Stomach (tissue), 4 donors: ENCODE measurements at regions not wholly inside any gene's neighbourhood (a gene's known extent, or its start where the extent isn't known, plus 50 kb on each side); places are given as distances from the start of the nearest gene placed in this dataset.

Experiments
- POLR2A ChIP-seq, 4 donors: fragments of 450-650 bp; IDR thresholded peaks; one replicate each; pipeline ENCODE4 v1.6.1; 2016; ENCODE audit warnings: antibody characterized with exemption in 4 of 4, control low read depth in 2 of 4, mild to moderate bottlenecking in 1 of 4, moderate library complexity in 1 of 4
- POLR2AphosphoS5 ChIP-seq, 3 donors: sonication (generic); formaldehyde crosslinking; IDR thresholded peaks; one replicate each; pipeline ENCODE4 v1.6.1; 2016; ENCODE audit warnings: antibody characterized with exemption in 3 of 3
- TF ChIP-seq, protein P1 (sequence below), 7 experiments: fragments of 450-650 bp in 4 of 7; fragments of 200-600 bp in 3 of 7; sonication (generic) in 3 of 7; IDR thresholded peaks; one replicate each; pipeline ENCODE4 v1.5.1; 2016 to 2019; ENCODE audit warnings: antibody characterized with exemption in 7 of 7, control low read depth in 2 of 7, mild to moderate bottlenecking in 1 of 7

GRCh38 chr6:109877028-109878004 lies 100.8 kb upstream of the GPR6 start:
- TF ChIP-seq, protein P1, sequence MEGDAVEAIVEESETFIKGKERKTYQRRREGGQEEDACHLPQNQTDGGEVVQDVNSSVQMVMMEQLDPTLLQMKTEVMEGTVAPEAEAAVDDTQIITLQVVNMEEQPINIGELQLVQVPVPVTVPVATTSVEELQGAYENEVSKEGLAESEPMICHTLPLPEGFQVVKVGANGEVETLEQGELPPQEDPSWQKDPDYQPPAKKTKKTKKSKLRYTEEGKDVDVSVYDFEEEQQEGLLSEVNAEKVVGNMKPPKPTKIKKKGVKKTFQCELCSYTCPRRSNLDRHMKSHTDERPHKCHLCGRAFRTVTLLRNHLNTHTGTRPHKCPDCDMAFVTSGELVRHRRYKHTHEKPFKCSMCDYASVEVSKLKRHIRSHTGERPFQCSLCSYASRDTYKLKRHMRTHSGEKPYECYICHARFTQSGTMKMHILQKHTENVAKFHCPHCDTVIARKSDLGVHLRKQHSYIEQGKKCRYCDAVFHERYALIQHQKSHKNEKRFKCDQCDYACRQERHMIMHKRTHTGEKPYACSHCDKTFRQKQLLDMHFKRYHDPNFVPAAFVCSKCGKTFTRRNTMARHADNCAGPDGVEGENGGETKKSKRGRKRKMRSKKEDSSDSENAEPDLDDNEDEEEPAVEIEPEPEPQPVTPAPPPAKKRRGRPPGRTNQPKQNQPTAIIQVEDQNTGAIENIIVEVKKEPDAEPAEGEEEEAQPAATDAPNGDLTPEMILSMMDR (IDR thresholded peaks at IDR 0.05): no peak
- no peak for TF ChIP-seq POLR2A (IDR thresholded peaks at IDR 0.05)
- no peak for TF ChIP-seq POLR2AphosphoS5 (IDR thresholded peaks at IDR 0.05)
